GM12892 (cell line): ENCODE measurements at regions not wholly inside any gene's neighbourhood (a gene's known extent, or its start where the extent isn't known, plus 50 kb on each side); places are given as distances from the start of the nearest gene placed in this dataset.

Source experiments
- POLR2AphosphoS5 ChIP-seq: IDR thresholded peaks from 2 replicates; pipeline ENCODE4 v1.6.1; 2011; ENCODE audit warnings: low read depth, low read length, control low read depth
- TAF1 ChIP-seq: IDR thresholded peaks from 2 replicates; pipeline ENCODE4 v1.6.1; 2011; ENCODE audit warnings: low read depth, mild to moderate bottlenecking, control low read depth, low read length, borderline replicate concordance

- TF ChIP-seq POLR2AphosphoS5 (no peak), TAF1 (no peak)
Observed at GRCh38 chr6:14626556-14626955, 509.0 kb downstream of the CD83 start.
